ENCODE measurements at regions not wholly inside any gene's neighbourhood (a gene's known extent, or its start where the extent isn't known, plus 50 kb on each side); places are given as distances from the start of the nearest gene placed in this dataset.

- DNase-seq (ENCODE audit: low spot score) = no peak
Observed at GRCh38 chr11:70872955-70873735, 379.2 kb downstream of the SHANK2 start.

DNA sequence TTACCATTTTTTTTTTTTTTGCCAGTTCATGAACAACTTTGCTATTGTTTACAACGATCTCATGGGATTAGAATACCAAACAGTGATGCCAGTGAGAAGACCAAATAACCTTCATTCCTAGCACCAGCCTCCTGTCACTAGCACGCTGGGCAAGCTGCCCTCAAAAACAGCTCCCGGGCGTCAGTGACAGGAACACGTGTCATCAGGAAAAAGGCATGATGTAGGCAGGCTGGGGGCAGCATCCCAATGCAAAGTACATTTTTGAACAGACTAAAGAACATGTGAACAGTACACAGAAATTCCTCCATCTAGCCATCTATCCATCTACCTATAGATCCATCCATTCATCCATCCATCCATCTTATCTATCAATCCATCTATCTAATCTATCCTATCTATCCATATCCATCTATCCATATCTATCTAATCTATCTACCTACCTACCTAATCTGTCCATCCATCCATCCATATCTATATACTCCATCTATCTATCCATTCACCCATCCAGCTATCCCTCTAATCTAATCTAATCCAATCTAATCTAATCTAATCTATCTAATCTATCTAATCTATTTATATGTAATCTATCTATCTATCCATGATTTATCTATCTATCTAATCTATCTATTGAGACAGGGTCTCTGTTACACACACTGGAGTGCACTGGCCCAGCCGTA lies 378.5 kb downstream of the SHANK2 start:
- DNase-seq (ENCODE audit: low spot score) = no peak

- DNase-seq (ENCODE audit: low spot score) = no peak
Observed at GRCh38 chr11:70876685-70877084, 375.7 kb downstream of the SHANK2 start.

DNA sequence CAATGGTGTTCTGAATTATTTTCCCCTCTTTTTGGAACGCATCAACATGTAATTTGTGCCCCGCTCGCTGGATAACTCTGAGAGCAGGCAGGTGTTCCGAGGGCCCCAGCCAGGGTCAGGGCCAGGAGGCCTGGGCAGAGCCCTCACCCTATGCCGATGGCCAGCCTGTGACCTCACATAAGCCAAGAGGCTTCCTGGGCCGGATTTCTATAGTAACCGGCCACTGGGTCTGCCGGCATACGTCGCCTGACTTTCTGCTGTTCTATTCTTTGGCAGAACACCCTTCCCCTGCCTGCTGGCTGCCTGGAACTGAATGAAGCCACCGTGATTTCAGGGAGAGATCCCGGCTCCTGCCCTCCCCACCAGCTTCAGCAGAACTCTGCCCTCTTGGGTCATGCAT lies 375.2 kb downstream of the SHANK2 start:
- no peak for DNase-seq (ENCODE audit: low spot score)

DNA sequence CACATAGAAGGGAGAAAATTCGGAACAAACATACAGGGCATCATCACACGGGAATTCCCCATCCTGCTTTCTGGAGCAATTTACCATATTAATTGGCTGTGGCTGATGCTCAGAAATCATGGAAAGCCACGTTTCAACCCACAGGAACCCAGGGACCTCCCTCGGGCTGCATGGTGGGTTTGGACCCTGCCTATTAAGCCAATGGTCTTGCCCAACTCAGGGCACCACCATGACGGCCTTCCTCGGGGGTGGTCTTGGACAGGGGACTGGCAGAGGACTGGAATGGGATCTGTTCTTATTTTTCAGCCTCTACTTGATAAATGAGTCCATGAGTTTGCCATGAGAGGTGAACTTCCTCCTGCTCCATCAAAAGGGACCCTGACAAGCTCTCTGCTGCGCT lies 374.0 kb downstream of the SHANK2 start:
- DNase-seq (ENCODE audit: low spot score) = no peak

GRCh38 chr11:70879601-70880285 lies 372.6 kb downstream of the SHANK2 start:
- no peak for DNase-seq (ENCODE audit: low spot score)

DNA sequence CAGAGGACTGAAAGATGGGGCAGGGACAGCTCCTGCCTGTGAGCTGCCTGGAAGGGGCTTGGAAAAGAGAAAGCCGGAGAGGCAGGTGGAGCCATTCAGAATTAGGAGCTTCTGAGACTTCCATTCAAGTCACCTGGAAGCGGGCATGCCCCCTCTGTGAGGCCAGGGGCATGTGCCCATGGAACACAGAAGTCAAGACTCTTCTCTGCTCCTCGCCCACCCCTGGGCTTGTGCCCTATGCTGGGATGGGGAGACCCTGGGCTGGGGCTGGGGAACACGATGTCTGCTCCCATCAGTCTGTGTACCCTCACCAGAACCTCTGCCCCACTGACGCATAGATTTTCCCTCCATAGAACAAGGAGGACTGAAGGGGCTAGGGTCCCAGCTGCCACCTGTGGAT lies 372.0 kb downstream of the SHANK2 start:
- DNase-seq (ENCODE audit: low spot score) = no peak

DNA sequence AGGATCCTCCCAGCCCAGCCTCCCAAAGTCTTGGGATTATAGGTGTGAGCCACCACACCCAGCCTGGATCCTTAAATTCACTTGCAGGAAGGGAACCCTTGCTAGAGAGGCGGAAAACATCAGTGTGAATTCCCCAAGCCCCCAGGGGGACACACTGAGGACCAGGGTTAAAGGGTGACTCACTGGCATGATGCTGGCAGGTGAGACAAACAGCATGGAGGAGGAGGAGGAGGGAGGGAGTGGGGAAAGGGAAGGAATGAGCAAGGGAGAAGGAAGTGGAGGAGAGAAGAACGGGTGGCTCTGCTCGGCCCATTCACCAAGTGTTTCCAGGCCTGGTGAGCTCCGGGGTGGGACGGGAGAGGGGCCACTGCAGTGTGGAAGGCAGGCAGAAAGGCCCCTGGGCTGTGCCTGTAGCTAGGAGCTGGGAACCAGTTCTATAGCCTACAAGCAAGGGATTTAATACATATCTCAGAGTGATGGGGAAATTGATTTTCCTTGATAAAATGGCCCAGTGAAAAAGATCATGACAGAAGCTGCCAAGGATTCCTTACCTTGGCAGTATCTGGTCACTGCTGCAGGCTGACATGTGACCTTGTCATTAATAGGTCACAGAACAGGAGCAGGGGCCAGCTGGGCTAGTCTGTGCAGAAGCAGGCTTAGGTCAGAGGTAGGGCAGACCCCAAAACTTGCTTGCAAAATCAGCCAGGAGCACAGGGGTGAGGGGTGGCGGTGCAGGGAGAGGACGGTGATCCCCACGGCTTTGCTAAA lies 370.2 kb downstream of the SHANK2 start:
- DNase-seq (ENCODE audit: low spot score) = no peak

GRCh38 chr11:70882716-70883085 lies 369.7 kb downstream of the SHANK2 start:
- DNase-seq (ENCODE audit: low spot score) = no peak

GRCh38 chr11:70883323-70883940 lies 368.9 kb downstream of the SHANK2 start:
- no peak for DNase-seq (ENCODE audit: low spot score)

- DNase-seq (ENCODE audit: low spot score) = no peak
Observed at GRCh38 chr11:70883973-70884623, 368.3 kb downstream of the SHANK2 start.

GRCh38 chr11:70885281-70886231 lies 366.8 kb downstream of the SHANK2 start:
- no peak for DNase-seq (ENCODE audit: low spot score)

GRCh38 chr11:70886256-70886655 lies 366.1 kb downstream of the SHANK2 start:
- no peak for DNase-seq (ENCODE audit: low spot score)

- DNase-seq (ENCODE audit: low spot score) = no peak
Observed at GRCh38 chr11:70886676-70887541, 365.5 kb downstream of the SHANK2 start.

DNA sequence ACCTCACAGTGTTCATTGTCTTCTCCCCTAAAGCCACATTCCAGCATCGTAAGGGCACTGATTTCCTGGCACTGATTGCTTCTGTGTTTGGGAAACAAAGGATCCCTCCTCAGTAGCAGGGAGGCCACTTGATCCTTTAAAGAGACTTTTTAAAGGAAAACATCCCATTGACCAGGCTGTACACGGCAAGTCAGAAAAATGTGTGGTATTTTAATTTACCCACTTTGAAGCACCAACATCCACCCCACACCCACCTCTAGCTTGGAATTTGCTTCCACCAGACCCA lies 364.9 kb downstream of the SHANK2 start:
- no peak for DNase-seq (ENCODE audit: low spot score)

DNA sequence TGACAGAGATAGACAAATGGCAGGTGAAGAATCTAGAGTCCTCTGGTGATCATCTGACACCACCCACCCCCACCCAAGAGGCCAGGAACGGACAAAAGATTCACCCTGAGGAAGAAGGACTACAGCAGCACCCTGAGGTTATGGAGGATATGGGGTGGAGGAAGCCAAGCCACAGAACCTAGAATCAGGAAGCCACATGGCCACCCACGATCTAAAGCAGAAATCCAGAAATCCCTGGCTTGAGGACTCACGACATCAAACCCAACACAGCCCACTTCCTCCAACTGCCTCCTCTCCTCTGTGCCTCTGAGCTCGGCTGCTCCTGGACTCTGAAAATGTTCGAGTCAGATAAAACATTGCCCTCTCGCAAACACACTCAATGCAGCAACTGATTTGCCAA lies 364.3 kb downstream of the SHANK2 start:
- DNase-seq (ENCODE audit: low spot score) = no peak

DNA sequence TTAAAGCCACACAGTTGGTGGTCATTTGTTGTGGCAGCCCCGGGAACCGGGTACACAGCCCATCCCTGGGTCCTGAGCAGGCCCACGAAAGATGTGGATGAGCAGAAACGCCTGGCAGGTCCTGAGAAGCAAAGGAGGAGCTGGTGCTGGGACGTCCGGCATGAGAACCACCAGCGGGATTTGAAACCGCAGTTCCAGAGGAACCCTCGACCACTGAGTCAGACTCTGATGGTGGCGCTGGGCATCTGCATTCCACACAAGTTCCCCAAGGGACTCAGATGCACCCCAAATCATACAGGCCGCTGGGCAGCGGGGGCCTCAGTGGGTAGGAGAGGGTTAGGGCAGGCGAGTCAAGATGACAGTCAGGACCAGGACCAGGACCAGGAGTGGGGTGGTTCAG lies 363.0 kb downstream of the SHANK2 start:
- no peak for DNase-seq (ENCODE audit: low spot score)

- DNase-seq (ENCODE audit: low spot score) = no peak
Observed at GRCh38 chr11:70891844-70892380, 360.5 kb downstream of the SHANK2 start.

DNA sequence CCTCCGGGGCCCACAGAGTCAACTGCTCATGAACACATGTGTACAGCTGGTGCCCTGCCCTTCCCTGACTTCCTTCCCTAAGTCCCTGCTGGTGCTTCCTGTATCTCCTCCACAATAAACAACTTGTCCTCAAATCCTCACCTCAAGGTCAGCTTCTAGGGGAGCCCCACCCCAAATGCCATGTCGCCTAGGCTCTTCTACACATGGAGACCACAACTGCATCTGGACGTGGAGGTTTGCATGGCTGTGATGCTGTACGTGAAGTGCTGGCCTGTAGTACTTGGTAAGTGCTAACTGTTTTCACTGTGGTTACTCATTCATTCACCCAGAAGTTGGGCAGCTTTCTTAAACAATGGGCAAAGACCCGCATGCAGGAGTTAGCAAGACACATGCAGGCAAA lies 359.5 kb downstream of the SHANK2 start:
- no peak for DNase-seq (ENCODE audit: low spot score)
